IPS-18c (cell line): ENCODE measurements at regions not wholly inside any gene's neighbourhood (a gene's known extent, or its start where the extent isn't known, plus 50 kb on each side); places are given as distances from the start of the nearest gene placed in this dataset.
"Not testable (repeated sequence)": the region's sequence is repeated elsewhere in the genome, so short reads cannot be mapped to it uniquely, and the experiment has no call there.

ENCODE experiments used
- H3K4me3 ChIP-seq: 2 replicates; pipeline ENCODE4 v1.7.0; 2013; ENCODE audit warnings: low read depth, mild to moderate bottlenecking, low read length, moderate library complexity; ENCODE audit not compliant: insufficient read depth
- H3K9me3 ChIP-seq: one replicate; pipeline ENCODE4 v1.6.1; 2013; ENCODE audit warnings: mild to moderate bottlenecking, low read length, moderate library complexity; ENCODE audit not compliant: control insufficient read depth, insufficient read depth

DNA sequence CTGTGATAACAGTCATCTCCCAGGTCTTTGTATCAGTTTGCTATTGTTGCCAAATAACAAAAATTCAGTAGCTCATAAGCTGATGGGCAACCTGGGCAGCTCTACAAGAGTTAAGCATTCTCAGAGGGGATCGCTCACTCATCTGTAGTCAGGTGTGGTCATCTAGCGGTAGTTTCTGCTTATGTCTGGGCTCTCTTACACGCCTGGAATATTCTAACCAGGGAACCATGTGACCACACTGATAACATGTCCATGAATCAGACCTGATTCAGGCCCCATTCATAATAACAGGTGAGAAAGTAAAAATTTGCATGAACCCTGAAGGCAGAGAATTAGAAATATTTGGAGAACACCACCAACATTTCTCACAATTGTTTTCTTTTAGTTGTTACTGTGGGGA, 576.1 kb downstream of the SLCO4C1 start:
- no peaks in the 10 kb centered on the region for H3K9me3 ChIP-seq

DNA sequence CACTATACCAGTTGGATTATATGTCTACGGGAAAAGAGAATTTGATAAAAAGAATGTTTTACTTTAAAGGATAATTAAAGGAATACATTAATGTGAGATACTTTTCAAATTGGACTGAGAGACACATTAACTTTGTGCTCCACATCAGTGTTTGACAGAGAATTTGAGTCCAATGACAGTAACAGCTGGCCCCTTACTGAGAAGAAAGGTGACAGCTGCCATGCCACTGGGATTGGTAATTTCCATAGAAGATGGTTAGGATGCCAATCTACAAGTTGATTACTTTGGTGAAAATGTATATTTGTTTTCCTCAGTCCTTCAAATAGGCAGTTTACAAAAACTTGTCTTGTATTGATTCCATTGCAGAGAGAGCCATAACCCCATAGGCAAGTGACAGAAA, 578.4 kb downstream of the SLCO4C1 start:
- H3K9me3 ChIP-seq: no peaks in the 10 kb centered on the region
- H3K4me3 ChIP-seq: no peak overlapping the region

More for the DNA sequence above, 576.1 kb downstream of the SLCO4C1 start:
- no peak overlapping the region for H3K4me3 ChIP-seq

DNA sequence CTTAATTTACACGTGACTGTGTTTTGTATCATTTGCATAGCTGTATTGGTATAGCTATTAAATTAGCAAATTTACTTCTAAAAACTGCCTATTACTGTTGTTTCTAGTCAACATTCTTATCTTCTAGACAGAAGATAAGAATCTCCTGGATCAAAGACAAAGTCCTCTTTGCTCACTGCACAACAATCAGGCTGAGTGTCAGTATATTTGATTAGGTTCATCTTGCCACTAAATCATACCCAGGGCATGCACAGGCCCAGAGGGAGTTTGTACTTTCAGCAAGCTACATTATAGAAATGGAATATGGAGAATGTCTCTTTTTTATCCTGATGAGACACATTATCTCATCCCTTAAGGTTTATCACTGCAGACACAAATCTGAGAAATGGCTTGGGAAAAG, 579.1 kb downstream of the SLCO4C1 start:
- H3K9me3 ChIP-seq: no peaks in the 10 kb centered on the region
- H3K4me3 ChIP-seq: no peak overlapping the region

DNA sequence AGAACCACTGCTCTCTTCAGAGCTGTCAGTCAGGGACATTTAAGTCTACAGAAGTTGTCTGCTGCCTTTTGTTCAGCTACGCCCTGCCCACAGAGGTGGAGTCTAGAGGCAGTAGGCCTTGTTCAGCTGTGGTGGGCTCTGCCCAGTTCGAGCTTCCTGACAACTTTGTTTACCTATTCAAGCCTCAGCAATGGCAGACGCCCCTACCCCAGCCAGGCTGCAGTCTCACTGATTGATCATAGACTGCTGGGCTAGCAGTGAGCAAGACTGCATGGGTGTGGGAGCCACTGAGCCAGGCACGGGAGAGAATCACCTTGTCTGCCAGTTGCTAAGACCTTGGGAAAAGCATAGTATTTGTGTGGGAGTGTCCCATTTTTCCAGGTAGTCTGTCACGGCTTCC, 580.3 kb downstream of the SLCO4C1 start:
- not testable (repeated sequence) for H3K4me3 ChIP-seq, H3K9me3 ChIP-seq

DNA sequence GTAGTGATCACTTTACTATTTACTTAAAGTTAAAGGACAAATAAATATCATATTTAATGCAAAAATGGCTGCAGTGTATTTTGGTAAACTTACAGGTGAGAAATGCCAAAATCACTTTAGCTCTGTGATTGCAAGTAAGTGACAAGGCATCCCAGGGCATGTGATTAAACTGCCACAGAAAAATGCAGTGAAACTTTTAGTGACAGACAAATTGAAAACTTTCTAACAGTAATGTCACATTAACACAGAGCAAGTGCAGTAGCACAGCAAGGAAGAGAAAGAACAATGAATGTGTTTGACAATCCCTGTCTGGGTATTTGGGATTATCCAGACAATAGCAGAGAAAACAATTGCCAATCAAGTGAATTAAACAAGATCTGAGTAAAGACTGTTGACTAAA, 606.8 kb downstream of the SLCO4C1 start:
- Histone ChIP-seq H3K9me3 (no peaks in the 10 kb centered on the region), H3K4me3 (no peak overlapping the region)

DNA sequence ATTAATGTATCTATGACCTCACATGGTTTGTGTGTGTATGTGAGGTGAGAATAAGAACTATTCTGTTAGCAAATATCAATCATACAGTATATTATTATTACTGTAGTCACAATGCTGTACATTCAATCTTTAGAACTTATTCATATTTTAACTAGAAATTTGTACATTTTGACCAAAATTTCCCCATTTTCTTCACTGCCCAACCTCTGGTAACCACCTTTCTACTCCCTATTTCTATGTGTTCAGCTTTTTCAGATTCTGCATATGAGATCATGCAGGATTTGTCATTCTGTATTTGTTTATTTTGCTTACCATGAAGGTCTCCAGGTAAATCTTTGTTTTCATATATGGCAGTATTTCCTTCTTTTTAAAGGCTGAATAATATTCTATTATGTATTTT, 607.9 kb downstream of the SLCO4C1 start:
- no peak overlapping the region for H3K4me3 ChIP-seq
- H3K9me3 ChIP-seq: no peaks in the 10 kb centered on the region

DNA sequence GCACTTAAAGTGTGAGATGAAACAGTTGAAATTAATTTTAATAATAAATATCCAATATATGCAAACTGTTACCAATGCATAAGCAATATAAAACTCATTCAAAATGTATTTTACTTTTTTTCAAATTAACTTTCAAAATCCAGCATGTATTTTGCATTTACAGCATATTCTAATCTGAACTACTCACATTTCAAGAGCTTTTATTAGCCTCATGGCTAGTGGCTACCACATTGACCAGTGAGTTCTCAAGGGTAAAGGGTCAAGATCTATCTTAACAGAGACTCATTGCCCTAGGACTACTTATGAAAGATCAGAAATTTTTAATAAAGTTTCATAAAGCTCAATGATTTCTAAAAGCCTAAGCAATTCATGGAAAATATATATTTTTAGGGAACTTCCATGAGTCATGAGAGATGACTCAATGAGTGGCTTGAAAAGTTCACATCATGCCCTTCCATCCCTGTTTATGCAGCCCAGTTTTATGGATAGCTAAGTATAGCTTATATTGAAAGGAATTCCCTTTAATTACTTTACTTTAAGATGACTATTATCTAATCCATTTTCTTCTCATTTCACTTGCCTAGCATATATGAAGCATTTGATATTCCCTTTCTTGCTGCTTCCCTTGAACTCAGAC, 608.6 kb downstream of the SLCO4C1 start:
- no peak overlapping the region for H3K4me3 ChIP-seq
- no peaks in the 10 kb centered on the region for H3K9me3 ChIP-seq

DNA sequence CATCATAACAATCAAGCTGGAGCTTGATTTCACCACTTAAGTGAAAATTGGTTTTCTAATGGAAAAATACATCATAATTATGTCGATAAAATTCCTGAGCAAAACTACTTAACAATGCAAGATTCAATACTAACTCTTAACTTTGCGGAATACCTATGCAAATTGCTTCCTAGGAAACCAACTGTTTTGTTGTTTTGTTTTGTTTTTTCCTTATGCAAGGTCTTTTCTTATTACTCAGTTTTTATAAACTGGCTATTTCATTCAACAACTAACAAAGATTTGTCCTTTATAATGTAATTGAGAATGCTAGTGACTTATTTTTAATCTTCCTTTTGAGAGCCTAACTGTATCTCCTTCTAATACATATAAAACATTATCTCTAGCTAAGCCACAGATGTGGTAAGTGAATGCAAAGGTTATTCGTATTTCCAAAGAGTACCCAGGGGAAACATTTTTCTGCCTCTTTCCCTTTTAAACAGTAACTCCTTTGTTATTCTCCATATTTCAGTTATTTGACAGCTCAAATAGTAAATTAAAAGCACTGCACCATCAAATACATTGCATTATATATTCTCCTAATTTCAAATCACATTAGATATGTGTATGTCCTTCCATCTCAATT, 609.4 kb downstream of the SLCO4C1 start:
- Histone ChIP-seq H3K9me3 (no peaks in the 10 kb centered on the region), H3K4me3 (no peak overlapping the region)

DNA sequence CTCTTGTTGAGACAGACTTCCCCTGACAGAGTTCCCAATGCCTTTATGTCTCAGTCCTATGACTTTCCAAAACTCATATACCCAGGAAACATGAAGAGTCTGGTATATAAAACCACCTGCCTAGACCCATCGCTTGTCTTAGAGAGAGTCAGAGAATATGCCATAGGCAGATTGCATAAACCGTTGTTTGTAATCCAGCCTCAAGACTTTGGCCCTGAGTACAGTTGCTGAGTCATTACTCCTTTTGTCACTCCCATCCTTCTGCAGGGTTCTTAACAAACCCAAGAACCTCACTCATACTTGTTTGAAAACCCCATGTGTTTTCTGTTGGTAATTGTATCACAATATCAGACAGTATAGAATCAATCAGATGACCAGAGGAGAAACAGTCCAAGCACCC, 616.3 kb downstream of the SLCO4C1 start:
- Histone ChIP-seq H3K4me3 (no peak overlapping the region), H3K9me3 (no peaks in the 10 kb centered on the region)

DNA sequence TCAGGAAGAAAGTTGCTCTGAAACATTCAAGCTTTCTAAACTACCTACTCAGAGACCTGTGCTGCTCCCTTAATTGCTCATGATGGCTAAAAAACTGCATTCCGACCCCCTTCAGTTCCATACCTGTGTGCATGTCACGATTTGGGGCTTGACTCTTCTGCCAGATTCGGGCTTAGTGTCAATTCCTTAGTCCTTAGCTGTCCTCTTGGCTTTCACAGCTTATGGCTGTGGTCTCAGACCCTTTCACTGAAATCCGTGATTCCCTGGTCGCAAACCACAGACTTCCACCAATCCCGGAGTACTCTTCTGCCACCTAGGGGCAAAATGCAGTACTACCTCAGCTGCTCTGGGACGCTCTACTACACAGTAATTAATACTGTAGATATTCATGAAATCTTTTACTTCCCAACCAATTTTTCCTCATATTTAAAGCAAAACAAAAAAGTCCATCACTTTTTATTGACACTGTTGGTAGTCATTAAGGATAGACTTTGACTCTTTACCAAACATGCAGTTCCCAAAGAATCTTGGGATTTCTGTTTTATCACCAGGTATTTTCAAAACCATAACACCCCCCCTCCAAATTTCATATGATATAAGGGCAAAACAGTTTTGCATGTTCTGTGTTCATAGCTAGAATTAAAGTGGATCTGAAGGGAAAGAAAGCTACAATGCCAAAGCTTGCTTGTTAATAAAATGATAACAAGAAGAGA, 617.4 kb downstream of the SLCO4C1 start:
- no peak overlapping the region for H3K4me3 ChIP-seq
- no peaks in the 10 kb centered on the region for H3K9me3 ChIP-seq

DNA sequence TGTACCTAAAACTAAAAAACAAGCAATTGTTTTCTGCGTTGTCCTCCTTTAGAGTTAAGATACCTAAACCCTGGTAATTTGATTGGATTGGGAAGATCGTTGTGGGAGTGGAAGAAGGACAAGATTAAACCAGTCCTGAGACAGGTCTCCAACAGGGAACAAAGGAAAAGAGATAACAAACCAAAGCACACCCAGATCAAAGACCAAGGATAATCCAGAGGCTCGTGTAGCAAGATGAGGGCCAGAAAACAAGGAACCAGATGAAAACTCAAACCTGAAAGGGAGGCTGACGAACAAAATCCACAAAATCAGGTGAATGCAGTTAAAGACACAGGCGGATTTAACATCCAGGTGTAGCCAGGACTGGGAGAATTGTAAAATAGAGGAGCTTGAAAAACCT, 618.1 kb downstream of the SLCO4C1 start:
- H3K4me3 ChIP-seq: no peak overlapping the region

DNA sequence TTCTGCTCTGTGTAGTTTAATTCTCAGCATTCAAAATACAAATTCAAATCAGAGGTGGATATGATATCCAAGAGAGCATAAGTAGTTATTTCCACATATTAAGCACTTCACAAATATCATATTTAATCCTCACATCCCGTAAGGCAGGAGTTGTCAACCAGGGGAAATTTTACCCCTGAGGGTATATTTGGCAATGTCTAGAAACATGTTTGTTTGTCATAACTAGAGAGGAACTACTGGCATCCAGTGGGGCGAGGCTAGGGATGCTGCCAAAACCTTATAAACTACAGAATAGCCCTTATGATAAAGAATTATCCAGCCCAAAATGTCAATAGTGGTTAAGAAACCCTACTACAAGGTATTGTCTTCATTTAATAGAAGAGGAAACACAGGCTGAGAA, 619.4 kb downstream of the SLCO4C1 start:
- H3K9me3 ChIP-seq: no peaks in the 10 kb centered on the region
- no peak overlapping the region for H3K4me3 ChIP-seq

More for the DNA sequence above, 618.1 kb downstream of the SLCO4C1 start:
- no peaks in the 10 kb centered on the region for H3K9me3 ChIP-seq

DNA sequence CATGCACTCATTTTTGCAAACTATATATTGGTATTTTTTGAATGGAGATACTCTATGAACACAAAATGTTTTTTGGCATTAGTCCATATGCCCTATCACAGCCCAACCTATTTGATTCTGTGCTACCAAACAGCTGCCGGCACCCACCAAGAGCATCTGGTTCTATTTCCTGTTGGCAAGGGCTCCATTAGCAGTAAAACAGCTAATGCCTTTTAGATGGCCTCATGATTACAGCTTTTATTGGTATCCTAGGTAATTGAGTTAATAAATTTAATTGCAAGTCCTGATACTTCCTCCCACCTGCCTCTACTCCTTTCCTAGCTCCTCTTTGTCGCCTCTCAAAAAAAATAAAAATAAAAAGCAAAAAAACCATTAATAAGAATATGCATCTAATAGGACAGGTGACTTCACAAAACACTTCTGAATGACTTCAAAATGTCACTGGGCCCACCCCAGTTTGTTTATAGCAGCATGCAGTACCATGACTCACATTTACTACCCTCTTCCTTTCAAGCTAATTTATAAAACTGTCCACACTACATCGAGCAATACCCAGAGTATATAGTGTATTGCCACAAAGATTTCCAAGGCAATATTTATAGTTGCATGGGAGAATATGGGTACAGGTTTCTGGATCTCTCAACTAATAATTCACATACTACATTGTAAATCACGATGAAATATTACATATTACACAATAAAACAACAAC, 620.4 kb downstream of the SLCO4C1 start:
- H3K9me3 ChIP-seq: no peaks in the 10 kb centered on the region
- no peak overlapping the region for H3K4me3 ChIP-seq

DNA sequence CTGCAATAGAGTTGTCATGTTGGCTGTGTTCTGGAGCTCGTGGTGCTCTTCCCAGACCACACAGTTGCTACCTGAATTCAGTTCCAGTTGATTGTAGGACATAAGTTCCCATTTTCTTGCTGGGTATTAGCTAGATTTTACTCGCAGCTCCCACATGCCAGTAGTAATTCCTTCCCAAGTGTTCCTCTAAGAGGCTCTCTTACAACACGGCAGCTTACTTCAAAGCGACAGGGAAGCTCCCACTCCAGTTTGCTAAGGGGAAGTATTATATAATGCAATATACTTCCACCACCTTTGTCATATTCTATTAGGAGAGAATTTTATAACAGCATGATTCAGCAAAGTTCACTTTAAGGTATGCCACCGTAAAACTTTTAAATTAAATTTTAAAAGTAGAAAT, 623.0 kb downstream of the SLCO4C1 start:
- Histone ChIP-seq H3K4me3 (no peak overlapping the region), H3K9me3 (no peaks in the 10 kb centered on the region)

DNA sequence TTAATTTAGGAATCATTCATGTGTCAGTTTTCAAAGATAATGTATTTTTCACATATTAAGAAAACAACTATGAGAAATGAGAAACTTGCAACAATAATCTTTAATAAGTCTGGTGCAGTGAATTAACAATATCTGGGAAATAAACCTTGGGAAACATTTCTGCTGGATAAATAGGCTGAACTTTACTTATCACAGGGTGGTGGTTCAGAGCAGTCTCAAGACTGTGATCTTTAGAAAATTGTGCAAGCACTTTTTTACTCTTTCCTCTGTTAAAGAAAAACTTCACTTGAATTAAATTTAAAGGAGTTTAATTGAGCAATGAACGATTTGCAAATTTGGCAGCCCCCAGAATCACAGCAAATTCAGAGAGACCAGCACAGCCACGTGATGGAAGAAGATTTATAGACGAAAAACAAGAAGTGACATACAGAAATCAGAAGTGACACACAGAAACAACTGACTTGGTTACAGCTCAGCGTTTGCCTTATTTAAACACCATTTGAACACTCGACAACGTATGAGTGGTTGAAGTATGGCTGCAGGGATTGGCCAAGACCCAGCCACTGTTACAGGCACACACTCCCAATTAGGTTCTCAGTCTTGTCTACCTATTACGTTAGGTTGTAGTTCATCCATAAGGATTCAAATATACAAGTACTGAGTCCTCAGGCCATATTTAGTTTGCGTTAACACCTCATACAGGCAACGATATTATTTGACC, 631.9 kb downstream of the SLCO4C1 start:
- Histone ChIP-seq H3K4me3 (no peak overlapping the region), H3K9me3 (no peaks in the 10 kb centered on the region)

DNA sequence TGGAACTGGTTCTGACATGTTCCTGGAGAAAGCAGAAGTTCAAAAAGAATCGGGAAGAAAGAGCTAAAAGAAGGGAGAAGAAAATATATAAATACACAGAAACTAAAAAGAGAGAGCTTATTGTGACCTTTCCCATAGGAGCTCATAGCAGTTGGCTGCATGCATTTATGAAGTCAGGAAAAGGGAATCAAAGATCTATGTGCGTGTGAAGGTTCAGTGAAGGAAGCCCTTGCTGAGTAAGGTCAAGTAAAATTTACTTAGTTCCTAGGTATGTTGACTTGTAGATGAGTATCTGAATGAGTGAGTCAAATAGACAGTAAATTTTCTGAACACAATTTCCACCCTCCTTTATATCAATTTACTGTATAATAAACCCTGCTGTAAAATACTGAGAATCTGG, 632.5 kb downstream of the SLCO4C1 start:
- H3K9me3 ChIP-seq: no peaks in the 10 kb centered on the region

DNA sequence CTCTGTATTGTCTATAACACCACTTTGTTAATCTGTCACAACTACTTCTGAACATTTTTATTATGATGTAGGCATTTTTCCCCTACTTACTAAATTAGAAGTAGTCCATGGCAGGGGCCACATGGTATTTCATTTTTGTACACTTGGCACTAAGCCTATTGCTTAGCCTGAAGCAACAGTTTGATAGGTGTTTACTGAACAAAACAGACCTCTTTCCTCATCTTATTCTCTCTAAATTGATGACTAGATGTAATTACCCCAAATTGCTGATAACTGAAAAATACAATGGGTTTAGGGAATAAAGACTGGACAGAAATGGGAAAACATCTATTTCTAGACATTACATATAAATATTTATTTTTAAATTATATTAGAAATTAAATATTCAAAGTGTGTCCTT, 633.8 kb downstream of the SLCO4C1 start:
- no peak overlapping the region for H3K4me3 ChIP-seq
- no peaks in the 10 kb centered on the region for H3K9me3 ChIP-seq

More for the DNA sequence above, 632.5 kb downstream of the SLCO4C1 start:
- no peak overlapping the region for H3K4me3 ChIP-seq
